ENCODE measurements at regions not wholly inside any gene's neighbourhood (a gene's known extent, or its start where the extent isn't known, plus 50 kb on each side); places are given as distances from the start of the nearest gene placed in this dataset.

GRCh38 chr7:131970602-131971001 is 414.2 kb upstream of the PODXL start:
- no peak for TF ChIP-seq CTCF (IDR thresholded peaks at IDR 0.05; ENCODE audit: borderline replicate concordance, extremely low read depth, low read length, poor library complexity, severe bottlenecking)
- no peak for TF ChIP-seq EZH2 (IDR thresholded peaks at IDR 0.05; ENCODE audit: borderline replicate concordance, low read depth, low read length, severe bottlenecking)
